ENCODE measurements at regions not wholly inside any gene's neighbourhood (a gene's known extent, or its start where the extent isn't known, plus 50 kb on each side); places are given as distances from the start of the nearest gene placed in this dataset.

DNA sequence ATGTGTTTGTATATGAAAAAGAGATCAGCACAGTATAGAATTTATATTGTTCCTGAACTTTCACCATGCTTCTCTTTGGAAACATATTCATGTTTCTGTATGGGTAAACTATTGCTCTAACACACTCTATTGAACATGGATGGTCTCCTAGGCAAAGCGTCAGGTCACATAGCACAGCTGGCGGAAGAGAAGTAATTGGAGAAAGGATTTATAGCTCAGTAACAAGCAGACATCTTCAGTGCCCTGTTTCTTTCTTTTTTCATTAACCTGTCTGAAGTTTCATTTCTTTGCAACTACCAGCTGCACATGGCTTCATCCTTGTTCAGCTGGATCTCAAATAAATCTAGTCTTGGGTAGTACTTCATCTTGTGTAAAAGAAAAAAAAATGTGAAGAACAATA lies 84.4 kb upstream of the TRPC6 start:
- H3K4me3 ChIP-seq (replicated peaks; ENCODE audit: low read depth, low read length), result no peak overlapping the region
- TF ChIP-seq CTCF (IDR thresholded peaks at IDR 0.05; ENCODE audit: low read length, missing control alignments), result no peak
- no peak for DNase-seq (ENCODE audit: low read depth)

DNA sequence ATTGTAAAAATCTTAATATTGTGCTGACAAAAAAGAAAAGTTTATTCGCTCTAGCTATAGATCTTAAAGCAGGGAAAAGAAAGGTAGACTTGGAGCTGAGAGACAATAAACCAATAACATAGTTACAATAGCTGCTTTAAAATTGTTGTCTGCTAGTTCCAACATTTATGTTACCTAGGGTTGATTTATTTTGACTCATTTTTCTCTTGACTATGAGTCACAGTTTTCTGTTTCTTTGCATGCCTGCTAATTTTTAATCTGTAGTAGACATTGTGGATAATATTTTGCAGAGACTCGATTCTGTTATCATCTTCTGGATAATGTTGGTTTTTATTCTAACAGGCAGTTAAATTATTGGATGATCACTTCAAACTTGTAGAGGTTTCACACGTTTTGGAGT lies 83.1 kb upstream of the TRPC6 start:
- no peak for TF ChIP-seq CTCF (IDR thresholded peaks at IDR 0.05; ENCODE audit: low read length, missing control alignments)
- DNase-seq (ENCODE audit: low read depth), result no peak
- no peak overlapping the region for H3K4me3 ChIP-seq (replicated peaks; ENCODE audit: low read depth, low read length)

- H3K4me3 ChIP-seq (replicated peaks; ENCODE audit: low read depth, low read length), result no peak overlapping the region
- no peak for DNase-seq (ENCODE audit: low read depth)
- TF ChIP-seq CTCF (IDR thresholded peaks at IDR 0.05; ENCODE audit: low read length, missing control alignments), result no peak
Observed at GRCh38 chr11:101661559-101661958, 77.8 kb upstream of the TRPC6 start.
